H9 (cell line): ENCODE measurements at regions not wholly inside any gene's neighbourhood (a gene's known extent, or its start where the extent isn't known, plus 50 kb on each side); places are given as distances from the start of the nearest gene placed in this dataset.

Source experiments
- DNase-seq: peaks from one replicate; pipeline ENCODE4 v3.0.0-alpha.2; 2017
- H2AFZ ChIP-seq: one replicate; pipeline ENCODE4 v1.6.1; 2013; ENCODE audit warnings: mild to moderate bottlenecking, low read length, control low read depth, moderate library complexity
- H2AK5ac ChIP-seq: 2 replicates; pipeline ENCODE4 v1.6.1; 2013; ENCODE audit warnings: low read length, control low read depth, mixed read lengths; ENCODE audit not compliant: insufficient read length
- H2BK120ac ChIP-seq: one replicate; pipeline ENCODE4 v1.6.1; 2013; ENCODE audit warnings: low read depth, mild to moderate bottlenecking, low read length, control low read depth, inconsistent platforms; ENCODE audit not compliant: poor library complexity, severe bottlenecking
- H2BK12ac ChIP-seq: 2 replicates; pipeline ENCODE4 v1.6.1; 2013; ENCODE audit warnings: low read length, control low read depth, mixed read lengths, low read depth; ENCODE audit not compliant: insufficient read length
- H2BK15ac ChIP-seq: 2 replicates; pipeline ENCODE4 v1.6.1; 2013; ENCODE audit warnings: low read depth, low read length, control low read depth
- H2BK20ac ChIP-seq: one replicate; pipeline ENCODE4 v1.6.1; 2013; ENCODE audit warnings: low read depth, mild to moderate bottlenecking, low read length, control low read depth, inconsistent platforms; ENCODE audit not compliant: poor library complexity, severe bottlenecking
- H2BK5ac ChIP-seq: 2 replicates; pipeline ENCODE4 v1.6.1; 2013; ENCODE audit warnings: low read length, control low read depth, mixed read lengths; ENCODE audit not compliant: insufficient read length
- H3K14ac ChIP-seq: 2 replicates; pipeline ENCODE4 v1.6.1; 2013; ENCODE audit warnings: low read length, control low read depth; ENCODE audit not compliant: insufficient read depth
- H3K18ac ChIP-seq: 2 replicates; pipeline ENCODE4 v1.6.1; 2013; ENCODE audit warnings: low read depth, mild to moderate bottlenecking, mixed read lengths, low read length, control low read depth; ENCODE audit not compliant: insufficient read length
- H3K23ac ChIP-seq: 2 replicates; pipeline ENCODE4 v1.6.1; 2013; ENCODE audit warnings: low read length, control low read depth, mixed read lengths, low read depth; ENCODE audit not compliant: insufficient read length
- H3K23me2 ChIP-seq: 2 replicates; pipeline ENCODE4 v1.6.1; 2013; ENCODE audit warnings: low read depth, mild to moderate bottlenecking, mixed read lengths, low read length, control low read depth; ENCODE audit not compliant: insufficient read length, poor library complexity, severe bottlenecking
- H3K27ac ChIP-seq: 2 replicates; pipeline ENCODE4 v1.5.1; 2013; ENCODE audit warnings: low read length, control low read depth, mixed read lengths, low read depth; ENCODE audit not compliant: insufficient read length
- H3K27me3 ChIP-seq: 2 replicates; pipeline ENCODE4 v1.6.1; 2013; ENCODE audit warnings: low read length, control low read depth, inconsistent platforms; ENCODE audit not compliant: insufficient read depth
- H3K4ac ChIP-seq: 2 replicates; pipeline ENCODE4 v1.6.1; 2013; ENCODE audit warnings: low read depth, mild to moderate bottlenecking, control low read depth, inconsistent platforms, low read length, moderate library complexity
- H3K4me1 ChIP-seq: 2 replicates; pipeline ENCODE4 v1.6.1; 2013; ENCODE audit warnings: low read length, control low read depth, inconsistent platforms; ENCODE audit not compliant: insufficient read depth
- H3K4me2 ChIP-seq: 2 replicates; pipeline ENCODE4 v1.6.1; 2013; ENCODE audit warnings: low read length, control low read depth, mixed read lengths; ENCODE audit not compliant: insufficient read length, insufficient read depth
- H3K56ac ChIP-seq: 2 replicates; pipeline ENCODE4 v1.6.1; 2013; ENCODE audit warnings: low read depth, mild to moderate bottlenecking, mixed read lengths, low read length, control low read depth; ENCODE audit not compliant: insufficient read length
- H3K79me1 ChIP-seq: 2 replicates; pipeline ENCODE4 v1.6.1; 2013; ENCODE audit warnings: low read depth, mild to moderate bottlenecking, moderate library complexity, low read length, control low read depth, inconsistent platforms; ENCODE audit not compliant: insufficient read depth, poor library complexity, severe bottlenecking
- H3K79me2 ChIP-seq: 2 replicates; pipeline ENCODE4 v1.6.1; 2013; ENCODE audit warnings: low read length, control low read depth, inconsistent platforms; ENCODE audit not compliant: insufficient read depth
- H3K9ac ChIP-seq: 2 replicates; pipeline ENCODE4 v1.6.1; 2013; ENCODE audit warnings: low read length, control low read depth, mixed read lengths; ENCODE audit not compliant: insufficient read length; ENCODE audit errors: extremely low read depth
- H3K9me3 ChIP-seq: one replicate; pipeline ENCODE4 v1.6.1; 2013; ENCODE audit warnings: low read depth, low read length, inconsistent platforms; ENCODE audit not compliant: control insufficient read depth
- H3T11ph ChIP-seq: one replicate; pipeline ENCODE4 v1.6.1; 2013; ENCODE audit warnings: mild to moderate bottlenecking, low read length, control low read depth, inconsistent platforms
- H4K20me1 ChIP-seq: one replicate; pipeline ENCODE4 v1.6.1; 2013; ENCODE audit not compliant: control insufficient read depth, insufficient read length, insufficient read depth
- H4K5ac ChIP-seq: 2 replicates; pipeline ENCODE4 v1.6.1; 2013; ENCODE audit warnings: low read depth, mild to moderate bottlenecking, mixed read lengths, low read length, control low read depth; ENCODE audit not compliant: insufficient read length
- H4K8ac ChIP-seq: replicated peaks from 2 replicates; pipeline ENCODE4 v1.6.1; 2013; ENCODE audit warnings: low read length, control low read depth, mixed read lengths, low read depth; ENCODE audit not compliant: insufficient read length
- H4K91ac ChIP-seq: 2 replicates; pipeline ENCODE4 v1.6.1; 2013; ENCODE audit warnings: low read depth, mild to moderate bottlenecking, moderate library complexity, mixed read lengths, low read length, control low read depth; ENCODE audit not compliant: insufficient read length
- H3K27ac Mint-ChIP-seq, 3 experiments: 2 replicates in 2 of 3; 3 replicates in 1 of 3; pipeline ENCODE4 v1.8.0; 2020 to 2021; ENCODE audit warnings: mixed read lengths in 3 of 3, mild to moderate bottlenecking in 1 of 3, moderate library complexity in 1 of 3
- H3K27me3 Mint-ChIP-seq: 2 replicates; pipeline ENCODE4 v1.8.0; 2021; ENCODE audit warnings: low read depth, mild to moderate bottlenecking, moderate library complexity, mixed read lengths
- H3K36me3 Mint-ChIP-seq, 3 experiments: 2 replicates in 2 of 3; 3 replicates in 1 of 3; pipeline ENCODE4 v1.8.0; 2020 to 2021; ENCODE audit warnings: low read depth in 3 of 3, mixed read lengths in 3 of 3; ENCODE audit not compliant: insufficient read depth in 1 of 3
- H3K4me1 Mint-ChIP-seq, 2 experiments: 2 replicates each; pipeline ENCODE4 v1.8.0; 2020; ENCODE audit warnings: mixed read lengths in 2 of 2
- H3K4me3 Mint-ChIP-seq, 2 experiments: 2 replicates in 1 of 2; 3 replicates in 1 of 2; pipeline ENCODE4 v1.8.0; 2020 to 2021; ENCODE audit warnings: mild to moderate bottlenecking in 2 of 2, mixed read lengths in 2 of 2, moderate library complexity in 1 of 2
- H3K9me3 Mint-ChIP-seq, 2 experiments: 2 replicates in 1 of 2; 3 replicates in 1 of 2; pipeline ENCODE4 v1.8.0; 2020; ENCODE audit warnings: mild to moderate bottlenecking in 2 of 2, mixed read lengths in 2 of 2, moderate library complexity in 1 of 2
- CTCF ChIP-seq: fragments of 200-600 bp; sonication (generic); conservative IDR thresholded peaks from 3 replicates; pipeline ENCODE4 v1.8.0; 2021; ENCODE audit warnings: antibody characterized with exemption, mild to moderate bottlenecking
- WGBS: extraction: QIAGEN DNeasy Blood & Tissue Kit; methylation state at CpG from one replicate; pipeline ENCODE4 v1.1.7; 2013; ENCODE audit warnings: missing lambda C conversion rate, low lambda C conversion rate, mixed read lengths; ENCODE audit not compliant: insufficient read length; ENCODE audit errors: extremely low coverage; 5-methylcytosine and 5-hydroxymethylcytosine counted together

- H2AK5ac ChIP-seq, result no peak overlapping the region
- H2AFZ ChIP-seq, result no peak overlapping the region
- TF ChIP-seq CTCF, result no peak
- no peak overlapping the region for H3K27ac ChIP-seq
- H4K8ac ChIP-seq, result no peak overlapping the region
- no peak overlapping the region for H3K4ac ChIP-seq
- H2BK12ac ChIP-seq, result no peak overlapping the region
- H4K20me1 ChIP-seq, result no peaks in the 10 kb centered on the region
- no peak overlapping the region for H4K5ac ChIP-seq
- H3K4me3 Mint-ChIP-seq, result no peak overlapping the region
- no peaks in the 10 kb centered on the region for H3K27me3 Mint-ChIP-seq
- H3K23me2 ChIP-seq, result no peaks in the 10 kb centered on the region
- no peak overlapping the region for H3K9ac ChIP-seq
- H2BK5ac ChIP-seq, result no peak overlapping the region
- no peak overlapping the region for H2BK20ac ChIP-seq
- DNase-seq, result no peak
- H3T11ph ChIP-seq, result no peak overlapping the region
- H3K79me2 ChIP-seq, result no peaks in the 10 kb centered on the region
- no peak overlapping the region for H3K14ac ChIP-seq
- H3K9me3 Mint-ChIP-seq, result no peaks in the 10 kb centered on the region
- H3K23ac ChIP-seq, result no peak overlapping the region
- H3K4me1 Mint-ChIP-seq, result no peaks in the 10 kb centered on the region
- no peaks in the 10 kb centered on the region for H3K4me1 ChIP-seq
- H4K91ac ChIP-seq, result no peak overlapping the region
- no peaks in the 10 kb centered on the region for H3K79me1 ChIP-seq
- no peak overlapping the region for H3K56ac ChIP-seq
- H2BK120ac ChIP-seq, result no peak overlapping the region
- no peak overlapping the region for H3K18ac ChIP-seq
- no CpG with 5 or more reads among the region's 1 CpG for WGBS
- no peaks in the 10 kb centered on the region for H3K9me3 ChIP-seq
- H3K4me2 ChIP-seq, result no peak overlapping the region
- H3K27me3 ChIP-seq, result no peaks in the 10 kb centered on the region
- H3K36me3 Mint-ChIP-seq, result no peaks in the 10 kb centered on the region
- no peak overlapping the region for H3K27ac Mint-ChIP-seq
- no peak overlapping the region for H2BK15ac ChIP-seq
Measured at GRCh38 chr6:67237277-67237676, 1397.8 kb upstream of the ADGRB3 start.
